HCT116 (cell line): ENCODE measurements at regions not wholly inside any gene's neighbourhood (a gene's known extent, or its start where the extent isn't known, plus 50 kb on each side); places are given as distances from the start of the nearest gene placed in this dataset.

Experiments
- ATAC-seq: fragments of 200-7000 bp; cut with Tn5 transposase; 2 replicates; pipeline ENCODE4 v1.9.1; 2020; ENCODE audit warnings: mild to moderate bottlenecking, moderate library complexity
- BruUV-seq: library from RNA; stranded (reverse); fragments of 400-500 nt; replicated peaks from 2 replicates; lab custom pipeline; 2021; lab: Mats Ljungman, UMichigan
- CTCF ChIA-PET: fragments of 300-600 bp; sonication (Branson Sonifier 250); formaldehyde crosslinking; loops from one replicate; lab custom pipeline; 2021; ENCODE audit warnings: antibody characterized with exemption; lab: Charles Lee
- POLR2A ChIA-PET: fragments of 300-600, 350-600 bp; sonication (Branson Sonifier 250); formaldehyde crosslinking; loops from one replicate; lab custom pipeline; 2021; ENCODE audit warnings: antibody characterized with exemption; lab: Charles Lee
- RAD21 ChIA-PET, 2 experiments: fragments of 300-600 bp; sonication (Branson Sonifier 250); formaldehyde crosslinking; loops; one replicate each; lab custom pipeline; 2023; ENCODE audit warnings: low total read pairs in 2 of 2; ENCODE audit not compliant: uncharacterized antibody in 2 of 2, unreplicated experiment in 2 of 2, low non-redundant PET in 1 of 2; lab: Charles Lee
- DNase-seq: peaks from one replicate; pipeline ENCODE4 v3.0.0-alpha.2; 2010; ENCODE audit warnings: low read depth, low spot score
- H2AFZ ChIP-seq: fragments of 200-600 bp; shearing (Covaris generic), sonication (generic); 2 replicates; pipeline ENCODE4 v1.6.1; 2017; ENCODE audit warnings: low read depth, mixed run types, mixed read lengths, antibody characterized with exemption, low read length; ENCODE audit not compliant: poor library complexity, severe bottlenecking
- H3K27ac ChIP-seq: 2 replicates; pipeline ENCODE4 v1.5.1; 2012; ENCODE audit warnings: low read depth, low read length
- H3K27me3 ChIP-seq: fragments of 200-600 bp; sonication (generic); 2 replicates; pipeline ENCODE4 v1.6.1; 2016; ENCODE audit warnings: mixed run types, low read length, mixed read lengths; ENCODE audit not compliant: insufficient read depth
- H3K36me3 ChIP-seq, 2 experiments: fragments of 200-500 bp in 1 of 2; fragments of 200-600 bp in 1 of 2; sonication (Bioruptor generic) in 1 of 2; sonication (generic) in 1 of 2; 2 replicates each; pipeline versions ENCODE4 v1.5.1 to v1.6.1; 2014 to 2016; ENCODE audit warnings: low read length in 2 of 2, inconsistent platforms in 1 of 2, mixed read lengths in 1 of 2, mixed run types in 1 of 2; ENCODE audit not compliant: insufficient read depth in 2 of 2, control insufficient read depth in 1 of 2
- H3K4me1 ChIP-seq, 2 experiments: fragments of 200-600 bp in 1 of 2; sonication (generic) in 1 of 2; 2 replicates each; pipeline versions ENCODE4 v1.5.1 to v1.6.1; 2012 to 2017; ENCODE audit warnings: low read length in 2 of 2, inconsistent platforms in 1 of 2, mild to moderate bottlenecking in 1 of 2, mixed read lengths in 1 of 2, mixed run types in 1 of 2, moderate library complexity in 1 of 2; ENCODE audit not compliant: insufficient read depth in 2 of 2, control insufficient read depth in 1 of 2
- H3K4me2 ChIP-seq: fragments of 200-600 bp; sonication (generic); 2 replicates; pipeline ENCODE4 v1.6.1; 2017; ENCODE audit warnings: mixed run types, low read length, mixed read lengths
- H3K4me3 ChIP-seq, 2 experiments: fragments of 200-600 bp in 1 of 2; sonication (generic) in 1 of 2; replicated peaks in 1 of 2; 2 replicates each; pipeline ENCODE4 v1.5.1; 2011 to 2016; ENCODE audit warnings: low read length in 2 of 2, control low read depth in 1 of 2, low read depth in 1 of 2, mild to moderate bottlenecking in 1 of 2, mixed read lengths in 1 of 2, mixed run types in 1 of 2
- H3K79me2 ChIP-seq: fragments of 200-600 bp; sonication (generic); 2 replicates; pipeline ENCODE4 v1.6.1; 2017; ENCODE audit warnings: mild to moderate bottlenecking, mixed run types, low read length, moderate library complexity, mixed read lengths; ENCODE audit not compliant: insufficient read depth
- H3K9ac ChIP-seq: fragments of 200-600 bp; sonication (generic); 2 replicates; pipeline ENCODE4 v1.6.1; 2016; ENCODE audit warnings: low read length, mixed read lengths
- H3K9me2 ChIP-seq: fragments of 200-600 bp; sonication (generic), shearing (Covaris generic); 2 replicates; pipeline ENCODE4 v1.6.1; 2017; ENCODE audit warnings: mixed run types, mild to moderate bottlenecking, moderate library complexity; ENCODE audit not compliant: insufficient read depth
- H3K9me3 ChIP-seq, 2 experiments: fragments of 200-500 bp in 1 of 2; fragments of 200-600 bp in 1 of 2; sonication (Bioruptor generic) in 1 of 2; sonication (generic) in 1 of 2; 2 replicates each; pipeline ENCODE4 v1.6.1; 2014 to 2017; ENCODE audit warnings: low read length in 2 of 2, mixed read lengths in 2 of 2, inconsistent platforms in 1 of 2, low read depth in 1 of 2, mild to moderate bottlenecking in 1 of 2, mixed run types in 1 of 2, moderate library complexity in 1 of 2; ENCODE audit not compliant: control insufficient read depth in 1 of 2, insufficient read depth in 1 of 2
- H4K20me1 ChIP-seq: fragments of 200-600 bp; sonication (generic), shearing (Covaris generic); 2 replicates; pipeline ENCODE4 v1.6.1; 2017; ENCODE audit warnings: mixed run types, mild to moderate bottlenecking, moderate library complexity; ENCODE audit not compliant: insufficient read depth
- EGR1 ChIP-seq: IDR thresholded peaks from 2 replicates; pipeline ENCODE4 v1.6.1; 2012; ENCODE audit warnings: low read depth
- ELF1 ChIP-seq: IDR thresholded peaks from 2 replicates; pipeline ENCODE4 v1.6.1; 2012; ENCODE audit warnings: low read depth, borderline replicate concordance
- EZH2 ChIP-seq: fragments of 200-600 bp; sonication (generic); IDR thresholded peaks from 2 replicates; pipeline ENCODE4 v1.6.1; 2017; ENCODE audit warnings: antibody characterized with exemption, mixed run types
- EZH2phosphoT487 ChIP-seq: fragments of 200-600 bp; IDR thresholded peaks from 2 replicates; pipeline ENCODE4 v1.6.1; 2018; ENCODE audit warnings: antibody characterized with exemption, borderline replicate concordance
- RAD21 ChIP-seq: IDR thresholded peaks from 2 replicates; pipeline ENCODE4 v1.6.1; 2012; ENCODE audit warnings: low read depth, mild to moderate bottlenecking
- SIN3A ChIP-seq: IDR thresholded peaks from 2 replicates; pipeline ENCODE4 v1.6.1; 2012; ENCODE audit warnings: low read depth
- SP1 ChIP-seq: IDR thresholded peaks from 2 replicates; pipeline ENCODE4 v1.6.1; 2012; ENCODE audit warnings: low read depth
- TCF7L2 ChIP-seq: IDR thresholded peaks from 2 replicates; pipeline ENCODE4 v1.7.0; 2011; ENCODE audit warnings: borderline replicate concordance, inconsistent platforms; ENCODE audit not compliant: insufficient read depth, insufficient read length; ENCODE audit errors: extremely low read depth
- YY1 ChIP-seq: IDR thresholded peaks from 2 replicates; pipeline ENCODE4 v1.6.1; 2011; ENCODE audit warnings: low read length, low read depth, moderate library complexity, mild to moderate bottlenecking; ENCODE audit not compliant: insufficient replicate concordance; ENCODE audit errors: extremely low read depth
- ZFX ChIP-seq: fragments of 450-650 bp; IDR thresholded peaks from 2 replicates; pipeline ENCODE4 v1.6.1; 2017
- ZNF274 ChIP-seq: fragments of 200-500 bp; sonication (Bioruptor generic); IDR thresholded peaks from 2 replicates; pipeline ENCODE4 v1.6.1; 2014; ENCODE audit warnings: mild to moderate bottlenecking, low read depth, low read length, inconsistent platforms
- intact Hi-C: fragments of 100-400 bp; cut with micrococcal nuclease; formaldehyde crosslinking; loops from 2 replicates; pipeline ENCODE4 v1.10.0; 2022
- TF ChIP-seq, protein P1 (sequence below): IDR thresholded peaks from 2 replicates; pipeline ENCODE4 v1.6.1; 2012
- TF ChIP-seq, protein P2 (sequence below), 3 experiments: fragments of 200-600 bp in 1 of 3; sonication (generic) in 1 of 3; IDR thresholded peaks in 2 of 3; conservative IDR thresholded peaks in 1 of 3; 2 replicates each; pipeline ENCODE4 v1.5.1; 2012 to 2017; ENCODE audit warnings: low read depth in 2 of 3, low read length in 2 of 3, antibody characterized with exemption in 1 of 3, borderline replicate concordance in 1 of 3, control low read depth in 1 of 3, mild to moderate bottlenecking in 1 of 3, mixed read lengths in 1 of 3, mixed run types in 1 of 3, moderate library complexity in 1 of 3; ENCODE audit not compliant: insufficient read depth in 1 of 3

DNA sequence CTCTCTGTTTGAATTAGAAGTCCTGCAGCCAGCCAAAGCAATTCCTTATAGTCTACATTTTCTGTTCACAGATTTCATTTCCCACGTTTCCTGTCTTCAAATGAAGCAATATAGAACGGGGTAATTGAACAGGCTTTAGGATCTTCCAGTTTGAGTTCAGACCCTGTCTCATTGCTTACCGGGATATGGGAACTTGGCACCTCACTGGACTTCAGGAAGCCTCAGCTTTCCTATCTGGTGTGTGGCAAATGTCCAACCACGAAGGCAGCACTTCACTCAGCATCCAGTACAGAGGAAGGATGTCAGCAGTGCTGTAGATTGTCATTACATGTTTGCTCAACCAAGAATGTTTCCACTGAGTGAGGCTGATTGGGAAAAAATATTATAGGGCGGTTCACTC is 271.1 kb upstream of the ZFP42 start:
- Histone ChIP-seq H3K4me1 (no peaks in the 10 kb centered on the region), H3K36me3 (no peaks in the 10 kb centered on the region), H3K9ac (no peak overlapping the region), H2AFZ (no peak overlapping the region), H3K9me3 (no peaks in the 10 kb centered on the region), H3K79me2 (no peaks in the 10 kb centered on the region), H3K4me3 (no peak overlapping the region), H3K27ac (no peak overlapping the region), H3K9me2 (no peaks in the 10 kb centered on the region), H3K27me3 (no peaks in the 10 kb centered on the region), H3K4me2 (no peak overlapping the region), H4K20me1 (no peaks in the 10 kb centered on the region)
- no peak for TF ChIP-seq SIN3A
- TF ChIP-seq EGR1, result no peak
- TF ChIP-seq ZFX, result no peak
- TF ChIP-seq YY1, result no peak
- TF ChIP-seq, protein P1, sequence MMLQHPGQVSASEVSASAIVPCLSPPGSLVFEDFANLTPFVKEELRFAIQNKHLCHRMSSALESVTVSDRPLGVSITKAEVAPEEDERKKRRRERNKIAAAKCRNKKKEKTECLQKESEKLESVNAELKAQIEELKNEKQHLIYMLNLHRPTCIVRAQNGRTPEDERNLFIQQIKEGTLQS, result no peak
- TF ChIP-seq EZH2phosphoT487, result no peak
- no peak for TF ChIP-seq RAD21
- no peak for TF ChIP-seq ZNF274
- no peak for TF ChIP-seq ELF1
- TF ChIP-seq TCF7L2, result no peak
- no peak for TF ChIP-seq EZH2
- TF ChIP-seq, protein P2, sequence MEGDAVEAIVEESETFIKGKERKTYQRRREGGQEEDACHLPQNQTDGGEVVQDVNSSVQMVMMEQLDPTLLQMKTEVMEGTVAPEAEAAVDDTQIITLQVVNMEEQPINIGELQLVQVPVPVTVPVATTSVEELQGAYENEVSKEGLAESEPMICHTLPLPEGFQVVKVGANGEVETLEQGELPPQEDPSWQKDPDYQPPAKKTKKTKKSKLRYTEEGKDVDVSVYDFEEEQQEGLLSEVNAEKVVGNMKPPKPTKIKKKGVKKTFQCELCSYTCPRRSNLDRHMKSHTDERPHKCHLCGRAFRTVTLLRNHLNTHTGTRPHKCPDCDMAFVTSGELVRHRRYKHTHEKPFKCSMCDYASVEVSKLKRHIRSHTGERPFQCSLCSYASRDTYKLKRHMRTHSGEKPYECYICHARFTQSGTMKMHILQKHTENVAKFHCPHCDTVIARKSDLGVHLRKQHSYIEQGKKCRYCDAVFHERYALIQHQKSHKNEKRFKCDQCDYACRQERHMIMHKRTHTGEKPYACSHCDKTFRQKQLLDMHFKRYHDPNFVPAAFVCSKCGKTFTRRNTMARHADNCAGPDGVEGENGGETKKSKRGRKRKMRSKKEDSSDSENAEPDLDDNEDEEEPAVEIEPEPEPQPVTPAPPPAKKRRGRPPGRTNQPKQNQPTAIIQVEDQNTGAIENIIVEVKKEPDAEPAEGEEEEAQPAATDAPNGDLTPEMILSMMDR (IDR thresholded peaks at IDR 0.05 in 2 of 3, conservative IDR thresholded peaks at IDR 0.05 in 1 of 3; ENCODE audit: borderline replicate concordance in 1 of 3, insufficient read depth in 1 of 3, low read depth in 2 of 3, low read length in 2 of 3), result no peak
- TF ChIP-seq SP1, result no peak
- ChIA-PET POLR2A (no interaction called here), CTCF (no interaction called here), RAD21 (no interaction called here)
- BruUV-seq, result no TSS peak
- DNase-seq, result no peak
- ATAC-seq, result no peak
- intact Hi-C loops, result no loop called here
